Kidney capillary endothelial cell (primary cell): ENCODE measurements at regions not wholly inside any gene's neighbourhood (a gene's known extent, or its start where the extent isn't known, plus 50 kb on each side); places are given as distances from the start of the nearest gene placed in this dataset.

Experiments
- DNase-seq: peaks from one replicate; pipeline ENCODE4 v3.0.0-alpha.2; 2018; ENCODE audit warnings: low spot score

DNA sequence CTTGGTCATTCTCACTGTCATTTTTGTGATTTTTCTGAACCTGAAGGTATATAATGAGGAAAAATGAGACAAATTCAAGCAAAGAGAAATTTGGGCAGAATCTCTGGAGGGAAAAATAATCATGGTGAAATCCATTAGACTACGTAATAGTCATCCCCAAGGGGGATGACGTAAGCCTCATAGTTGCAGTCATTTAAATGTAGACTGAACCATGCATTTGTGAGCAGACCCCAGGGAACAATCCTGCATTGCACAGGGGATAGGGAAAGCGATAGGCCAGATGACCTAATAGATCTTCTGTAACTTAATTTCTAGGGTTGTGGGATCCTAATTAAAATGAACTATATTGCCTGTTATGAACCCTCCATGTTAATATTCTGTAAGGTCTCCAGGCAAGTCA lies 167.4 kb upstream of the C1orf21 start:
- DNase-seq, result no peak

DNA sequence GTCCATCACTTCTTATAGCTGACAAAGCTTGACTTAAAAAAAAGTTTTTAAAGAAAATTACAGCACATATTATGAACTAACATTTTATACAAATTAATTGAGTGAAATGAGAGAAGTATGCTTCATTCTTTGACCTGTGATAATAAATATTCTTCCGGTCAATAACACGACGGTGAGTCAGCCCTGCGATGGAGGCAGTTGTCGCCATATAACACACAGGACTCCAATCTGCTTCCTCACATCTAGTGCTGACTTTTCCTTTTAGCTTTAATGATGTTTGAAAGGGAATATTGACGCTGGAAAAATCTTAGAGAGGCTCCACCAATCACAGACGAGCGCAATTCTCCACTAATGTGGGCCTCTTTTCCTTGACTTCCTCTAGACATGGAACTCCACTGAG lies 166.9 kb upstream of the C1orf21 start:
- no peak for DNase-seq

DNA sequence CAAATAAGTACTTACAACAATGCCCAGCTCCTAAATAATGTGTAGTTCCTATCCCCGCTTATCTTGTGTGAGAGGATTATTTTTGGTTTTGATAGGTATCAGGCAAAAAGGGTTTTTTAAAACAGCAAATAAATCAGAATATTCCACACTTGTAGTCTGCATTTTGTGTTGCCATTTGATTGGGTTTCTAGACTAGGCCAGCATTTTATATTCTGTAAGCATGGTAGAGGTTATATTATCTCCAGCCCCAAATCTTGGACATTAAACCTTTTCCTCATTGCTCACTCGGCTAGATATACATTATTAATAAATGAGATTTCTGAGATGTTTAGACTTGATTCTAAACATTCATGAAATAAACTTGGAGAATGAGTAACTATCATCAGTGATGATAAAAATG lies 165.7 kb upstream of the C1orf21 start:
- DNase-seq, result no peak

DNA sequence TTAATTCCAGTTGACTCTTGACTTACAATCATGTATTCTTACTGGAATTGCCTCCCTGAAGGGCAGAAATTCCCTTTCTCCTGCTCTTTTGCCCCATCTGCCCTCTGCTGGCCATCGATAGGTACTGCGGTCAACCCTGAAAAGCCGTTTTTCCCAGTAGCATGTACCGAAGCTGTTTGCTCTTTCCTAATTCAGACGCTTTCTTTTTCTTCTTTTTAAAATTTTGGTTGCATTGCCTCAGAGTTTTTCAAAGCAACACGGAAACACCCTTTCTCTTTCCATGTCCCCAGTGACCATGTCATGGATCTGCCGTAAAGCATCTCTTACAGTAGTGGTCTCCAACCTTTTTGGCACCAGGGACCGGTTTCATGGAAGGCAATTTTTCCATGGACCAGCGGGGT lies 164.2 kb upstream of the C1orf21 start:
- peak; percentile 40 for DNase-seq

DNA sequence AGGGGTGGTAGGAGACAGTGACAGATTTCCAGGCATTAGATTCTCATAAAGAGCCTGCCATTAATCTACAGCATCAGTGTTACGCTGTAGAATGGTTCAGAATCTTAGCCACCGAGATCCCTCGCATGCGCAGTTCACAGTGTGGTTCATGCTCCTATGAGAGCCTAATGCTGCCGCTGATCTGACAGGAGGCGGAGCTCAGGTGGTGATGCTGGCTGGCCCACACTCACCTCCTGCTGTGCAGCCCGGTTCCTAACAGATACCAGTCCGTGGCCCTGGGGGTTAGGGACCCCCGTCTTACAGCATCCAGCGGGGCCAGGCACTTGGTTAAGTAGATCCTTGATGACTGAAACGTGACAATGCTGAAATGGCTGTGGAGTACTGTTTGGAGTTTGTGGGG lies 163.6 kb upstream of the C1orf21 start:
- no peak for DNase-seq

DNA sequence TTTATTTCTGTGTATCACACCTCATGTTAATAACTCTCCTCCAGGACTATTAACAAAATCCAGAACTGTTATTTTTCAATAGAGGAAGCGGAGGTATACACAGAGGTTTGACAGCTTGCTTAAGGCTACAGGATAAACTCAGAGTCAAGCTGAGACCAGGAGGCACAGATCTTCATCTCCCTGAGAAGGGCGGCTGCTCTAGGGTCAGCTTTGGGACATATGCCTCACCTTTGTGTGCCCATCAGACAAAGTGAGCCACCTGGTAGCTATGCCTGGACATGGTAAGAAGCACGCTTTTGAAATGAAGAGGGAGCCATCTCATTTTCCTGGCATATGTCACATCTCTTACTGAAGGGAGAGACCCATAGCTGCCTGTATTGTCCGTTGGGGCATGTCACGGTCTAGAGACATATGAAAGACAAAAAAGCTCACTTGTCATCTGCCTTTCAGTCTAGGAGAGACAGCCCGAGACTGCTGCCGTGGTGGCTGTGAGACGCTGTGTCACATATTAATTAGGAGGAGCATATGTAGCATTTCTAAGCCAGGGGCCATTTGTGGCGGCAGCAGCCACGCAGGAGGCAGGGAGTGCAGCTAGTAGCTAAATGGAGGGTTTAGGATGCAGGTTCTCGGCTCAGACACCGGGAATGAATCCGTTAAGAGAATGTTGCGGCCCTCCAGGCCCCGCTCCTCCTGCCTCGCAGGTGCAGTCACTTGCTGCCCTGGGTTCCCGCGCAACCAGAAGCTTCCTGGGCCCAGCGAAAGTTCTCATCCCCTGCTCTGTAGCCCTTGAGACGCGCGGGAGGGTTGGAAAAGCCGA lies 161.3 kb upstream of the C1orf21 start:
- no peak for DNase-seq

DNA sequence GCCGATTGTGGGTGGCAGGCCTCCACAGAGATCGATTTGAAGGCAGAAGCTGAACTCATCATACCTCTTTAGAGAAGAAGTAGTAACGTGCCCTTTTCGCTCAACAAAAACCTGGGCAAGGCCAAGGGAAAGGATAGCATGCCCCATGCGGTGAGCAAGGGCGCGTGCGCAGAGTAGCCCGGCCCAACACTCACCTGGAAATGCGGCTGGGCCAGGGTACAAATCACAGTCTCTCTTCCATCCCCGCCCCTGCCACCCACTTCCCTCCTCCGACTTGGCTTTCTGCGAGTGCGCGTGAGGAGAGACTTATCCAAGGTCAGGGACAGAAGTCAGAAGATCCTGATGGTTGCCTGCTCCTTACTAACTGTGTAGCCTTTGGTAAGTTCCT lies 160.7 kb upstream of the C1orf21 start:
- DNase-seq, result no peak

DNA sequence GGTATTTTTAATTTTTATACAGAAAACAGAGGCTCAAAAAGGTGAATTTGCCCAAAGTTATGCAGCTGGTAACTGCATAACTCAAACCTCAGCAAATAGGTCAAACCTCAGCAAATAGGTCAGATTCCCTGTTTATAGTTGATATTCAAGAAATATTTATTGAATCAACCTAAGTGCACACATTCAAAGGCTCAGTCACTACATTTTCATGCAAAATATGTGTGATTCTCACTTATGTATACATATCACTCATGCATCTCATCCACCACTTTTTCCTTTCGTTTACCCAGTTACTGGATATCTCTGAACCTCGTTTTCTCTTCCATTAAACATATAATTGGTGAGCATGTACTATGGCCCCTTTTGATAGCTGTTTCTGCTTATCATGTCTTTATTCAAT lies 158.3 kb upstream of the C1orf21 start:
- DNase-seq, result no peak

DNA sequence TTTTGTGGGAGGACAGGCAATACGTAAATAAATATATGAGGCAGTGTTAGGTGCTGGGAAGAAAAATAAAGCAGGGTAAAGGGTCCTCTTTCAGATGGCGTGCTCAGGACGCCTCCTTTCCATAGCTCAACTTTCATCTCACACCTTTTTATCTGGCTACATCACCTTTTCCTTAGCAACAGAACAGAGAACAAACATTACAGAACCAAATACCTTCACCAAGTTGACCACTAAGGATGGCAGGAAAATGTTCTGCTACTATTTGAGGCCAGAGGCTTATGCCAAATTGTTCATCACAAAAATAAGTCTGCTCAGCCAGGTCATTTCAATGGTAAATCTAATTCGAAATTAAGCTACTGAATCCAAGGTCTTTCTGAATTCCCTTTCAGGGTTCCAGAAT lies 149.2 kb upstream of the C1orf21 start:
- DNase-seq, result no peak

DNA sequence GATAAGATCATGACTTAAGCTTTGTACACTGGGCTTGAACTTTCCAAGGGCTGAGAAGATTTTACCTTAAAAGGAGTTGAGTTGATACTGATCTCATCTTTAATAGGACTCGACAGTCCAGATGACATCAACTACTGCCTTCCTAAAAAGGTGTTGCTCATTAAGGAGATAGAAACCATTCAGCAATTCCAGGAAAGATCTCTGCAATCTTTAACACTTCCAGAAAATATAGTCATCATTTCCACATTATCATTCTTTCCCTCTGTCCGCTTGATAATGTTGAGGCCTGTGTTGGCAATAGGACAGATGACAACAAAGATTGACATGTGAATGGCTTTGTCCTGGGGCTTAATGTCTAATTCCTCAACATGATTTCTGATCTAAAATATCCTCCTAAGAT lies 145.4 kb upstream of the C1orf21 start:
- DNase-seq, result no peak

DNA sequence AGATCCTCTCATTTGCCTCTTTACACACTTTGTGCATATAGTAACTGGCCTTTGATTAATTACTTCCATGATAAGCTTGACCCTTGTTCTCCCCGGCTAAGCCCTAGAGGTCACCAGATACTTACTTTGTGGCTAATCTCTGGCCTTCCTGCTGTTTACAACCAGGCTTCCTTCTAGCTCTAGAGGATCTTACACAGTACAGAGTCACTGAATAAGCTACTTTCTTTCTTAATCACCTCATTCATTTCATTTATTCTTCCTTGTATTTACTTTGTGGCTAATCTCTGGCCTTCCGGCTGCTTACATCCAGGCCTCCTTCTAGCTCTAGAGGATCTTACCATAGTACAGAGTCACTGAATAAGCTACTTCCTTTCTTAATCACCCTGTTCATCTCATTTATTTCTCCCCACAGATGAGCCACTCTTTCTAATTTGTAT lies 144.3 kb upstream of the C1orf21 start:
- no peak for DNase-seq

DNA sequence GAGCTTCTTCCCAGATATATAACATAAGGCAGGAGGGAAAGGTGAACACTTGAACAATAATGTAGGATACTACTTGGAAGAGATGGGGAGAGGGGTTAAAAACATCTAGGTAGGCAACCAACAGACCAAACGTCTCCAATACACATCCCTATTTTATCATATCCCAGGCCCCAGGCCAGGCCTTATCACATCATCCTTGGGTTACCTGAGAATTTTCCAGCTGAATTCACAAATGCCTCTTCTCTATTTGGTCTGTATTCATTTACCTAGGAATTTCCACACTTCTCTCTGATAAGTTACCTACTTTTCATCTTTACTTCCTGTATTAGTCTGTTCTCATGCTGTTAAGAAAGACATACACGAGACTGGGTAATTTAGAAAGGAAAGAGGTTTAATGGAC lies 141.9 kb upstream of the C1orf21 start:
- DNase-seq, result no peak

DNA sequence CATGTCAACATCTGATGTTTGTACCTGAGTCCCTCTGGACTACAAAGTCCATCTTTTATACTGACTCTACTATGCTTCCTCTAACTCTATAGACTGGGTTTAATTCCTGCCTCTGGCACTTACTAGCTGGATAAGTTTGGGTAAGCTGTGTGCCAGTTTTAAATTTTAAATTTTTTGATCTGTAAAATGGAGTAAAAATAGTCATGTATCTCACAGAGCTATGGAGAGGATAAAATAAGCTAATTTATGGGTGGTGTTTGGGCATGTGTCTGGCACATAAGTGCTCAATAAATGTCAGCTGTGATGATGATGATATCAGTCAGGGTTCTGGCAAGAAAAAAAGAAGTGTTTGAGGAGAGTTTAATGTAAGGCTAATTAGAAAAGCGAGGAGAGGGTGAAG lies 139.2 kb upstream of the C1orf21 start:
- no peak for DNase-seq

DNA sequence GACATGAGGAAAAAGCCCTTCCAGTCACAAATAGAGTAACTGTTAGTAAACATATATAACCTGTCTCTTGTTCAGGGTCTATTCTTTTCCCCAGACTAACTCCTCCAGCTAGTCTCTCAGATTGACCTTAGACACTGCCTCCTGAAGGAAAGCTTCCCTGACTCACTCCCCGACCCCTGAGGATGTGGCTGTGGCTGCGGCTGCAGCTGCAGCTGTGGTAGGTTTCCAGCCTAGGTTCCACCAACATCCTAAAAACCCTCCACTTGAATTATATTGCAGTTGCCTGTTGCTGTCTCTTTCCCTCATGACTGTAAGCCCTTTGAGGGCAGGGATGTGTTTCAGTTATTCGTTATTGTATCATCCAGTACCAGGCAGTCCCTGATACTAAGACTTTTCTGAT lies 132.9 kb upstream of the C1orf21 start:
- DNase-seq, result no peak

DNA sequence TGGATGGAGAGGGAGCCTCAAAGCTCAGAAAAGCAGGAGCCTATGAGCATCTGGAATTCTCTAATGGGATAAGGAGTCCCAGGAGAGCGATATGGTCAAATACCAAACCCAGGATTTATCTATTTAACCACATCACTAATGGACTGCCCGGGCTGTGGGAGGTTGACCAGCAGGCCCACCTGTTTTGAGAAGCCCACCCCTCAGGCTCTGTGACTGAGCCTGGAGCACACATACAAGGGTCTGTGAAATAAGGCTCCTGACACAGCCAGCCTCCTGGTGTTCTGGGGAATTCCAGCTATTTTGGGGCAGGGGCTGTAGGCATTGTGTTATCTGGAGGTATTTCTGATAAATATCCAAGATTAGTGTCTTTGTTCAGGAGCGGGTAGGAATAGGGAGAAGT lies 132.0 kb upstream of the C1orf21 start:
- no peak for DNase-seq

DNA sequence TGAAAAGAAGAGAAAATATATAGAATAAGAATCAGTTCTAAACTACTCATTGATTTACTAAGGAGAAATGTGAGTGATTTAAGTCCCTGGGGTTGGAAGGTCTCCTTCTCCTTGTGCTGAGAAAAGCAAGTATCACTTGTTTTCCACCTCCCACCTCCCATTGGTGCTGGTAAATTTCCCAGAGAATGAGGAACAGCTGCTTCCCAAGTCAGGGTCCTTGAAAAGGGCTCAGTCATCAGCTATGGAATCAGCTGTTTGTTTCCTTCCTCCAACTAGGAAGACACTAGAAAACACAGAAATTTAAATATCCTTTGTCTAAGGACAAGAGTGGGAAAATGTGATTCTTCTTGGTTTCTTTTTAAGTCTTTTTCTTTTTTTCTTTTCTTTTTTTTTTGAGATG lies 131.3 kb upstream of the C1orf21 start:
- no peak for DNase-seq

DNA sequence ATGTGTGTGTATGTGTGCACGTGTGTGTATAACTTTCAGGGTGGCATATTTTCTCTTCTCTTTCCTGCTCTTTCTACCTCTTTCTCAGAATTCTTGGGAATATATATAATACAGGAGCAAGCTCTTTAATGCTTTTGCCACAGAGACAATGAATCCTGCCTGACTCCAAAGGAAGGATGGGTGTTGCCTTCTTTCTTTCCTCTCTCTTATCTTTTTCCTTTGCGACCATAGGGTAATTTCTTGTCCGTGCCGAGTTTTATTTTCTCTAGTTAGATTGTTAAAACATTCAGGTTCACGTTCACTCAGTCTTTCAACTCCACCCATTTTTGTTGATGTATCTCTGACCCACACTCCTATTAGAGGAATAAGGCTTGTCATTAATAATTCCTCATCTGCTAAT lies 129.0 kb upstream of the C1orf21 start:
- no peak for DNase-seq

DNA sequence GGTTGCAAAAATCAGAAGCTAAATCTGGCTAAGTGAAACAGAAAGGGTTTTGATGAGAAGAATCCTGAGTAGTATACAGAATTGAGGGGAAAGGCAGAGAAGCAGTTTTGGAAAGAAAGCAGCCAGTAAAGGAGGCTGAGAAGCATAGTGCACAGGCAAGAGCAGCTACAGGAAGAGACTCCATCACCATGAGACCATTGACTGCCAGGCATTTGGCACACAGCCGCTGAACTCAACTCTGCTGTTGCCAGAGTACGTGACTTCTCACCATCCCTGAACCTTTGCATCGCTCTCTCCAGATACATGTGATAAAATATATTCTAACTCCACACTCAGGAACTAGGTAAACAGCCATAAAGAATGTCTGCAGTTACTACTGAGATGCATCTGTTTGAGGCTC lies 128.3 kb upstream of the C1orf21 start:
- no peak for DNase-seq

DNA sequence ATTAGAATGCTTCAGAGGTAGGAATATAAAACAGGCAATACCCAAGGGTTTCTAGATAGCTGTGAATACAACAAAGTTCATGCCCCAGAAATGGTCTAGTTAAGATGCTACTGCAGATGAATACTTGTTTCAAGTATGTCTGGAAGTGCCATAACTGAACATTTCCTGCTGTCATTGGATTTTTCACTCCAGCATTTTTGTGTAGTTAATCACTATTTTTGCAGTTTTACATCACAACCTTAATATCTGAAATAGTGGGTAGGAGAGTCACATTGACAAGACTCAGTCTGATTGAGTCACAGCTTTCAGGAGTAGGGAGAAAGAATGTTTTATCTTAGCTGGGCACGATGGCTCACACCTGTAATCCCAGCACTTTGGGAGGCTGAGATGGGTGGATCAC lies 126.4 kb upstream of the C1orf21 start:
- DNase-seq, result peak; percentile 44

DNA sequence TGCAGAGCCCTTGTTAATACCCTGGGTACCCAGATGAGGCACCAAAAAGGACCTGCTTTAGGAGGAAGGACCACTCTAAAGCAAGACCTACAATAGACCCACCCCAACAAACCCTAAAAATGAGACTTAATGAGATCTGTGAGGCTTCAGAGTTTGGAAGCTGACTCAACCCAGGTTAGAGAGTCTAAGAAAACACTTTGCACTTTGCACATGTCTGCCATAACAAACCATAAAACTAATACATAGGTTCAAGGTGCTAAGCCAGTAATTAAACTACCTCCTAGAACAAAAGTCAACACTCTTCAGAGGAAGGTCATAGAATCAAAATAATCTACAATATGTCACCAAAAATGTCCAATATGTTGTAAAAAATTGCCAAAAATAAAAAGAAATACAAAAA lies 124.7 kb upstream of the C1orf21 start:
- DNase-seq, result no peak

DNA sequence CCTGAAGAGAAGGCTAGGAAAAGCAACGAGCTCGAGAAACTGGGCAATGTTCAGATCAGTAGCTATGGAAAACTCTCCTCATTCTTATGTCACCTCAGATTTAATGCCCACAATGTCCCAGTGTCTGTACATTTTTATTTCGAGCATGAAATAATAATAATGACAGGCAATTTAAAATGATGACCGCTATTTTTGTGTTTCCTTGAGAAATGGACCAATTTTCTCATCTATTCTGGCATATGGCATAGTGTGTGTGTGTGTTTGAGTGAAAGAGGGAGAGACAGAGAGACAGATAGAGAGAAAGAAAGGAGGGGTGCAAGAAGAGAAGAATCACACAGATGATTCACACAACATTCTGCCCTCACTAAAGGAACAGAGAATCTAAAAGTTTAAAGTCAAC lies 119.1 kb upstream of the C1orf21 start:
- no peak for DNase-seq

DNA sequence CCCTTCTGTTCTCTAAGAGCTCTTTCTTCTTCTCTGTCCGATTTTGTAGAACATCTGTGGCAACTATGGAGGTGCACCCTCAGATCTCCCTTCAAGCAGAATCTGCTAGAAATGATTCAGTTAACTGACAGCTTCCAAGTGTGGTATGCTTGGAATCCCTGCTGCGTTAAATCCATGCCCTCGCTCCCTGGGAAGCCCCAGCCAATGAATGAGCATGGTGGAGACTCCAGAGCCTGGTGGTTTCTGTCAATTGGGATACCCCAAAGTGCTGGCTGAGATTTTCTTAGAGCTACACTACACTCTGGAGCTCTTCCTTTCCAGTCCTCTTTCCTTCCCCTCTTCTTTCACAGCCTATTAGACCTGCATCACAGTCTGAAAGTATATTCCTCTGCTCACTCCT lies 116.3 kb upstream of the C1orf21 start:
- no peak for DNase-seq

DNA sequence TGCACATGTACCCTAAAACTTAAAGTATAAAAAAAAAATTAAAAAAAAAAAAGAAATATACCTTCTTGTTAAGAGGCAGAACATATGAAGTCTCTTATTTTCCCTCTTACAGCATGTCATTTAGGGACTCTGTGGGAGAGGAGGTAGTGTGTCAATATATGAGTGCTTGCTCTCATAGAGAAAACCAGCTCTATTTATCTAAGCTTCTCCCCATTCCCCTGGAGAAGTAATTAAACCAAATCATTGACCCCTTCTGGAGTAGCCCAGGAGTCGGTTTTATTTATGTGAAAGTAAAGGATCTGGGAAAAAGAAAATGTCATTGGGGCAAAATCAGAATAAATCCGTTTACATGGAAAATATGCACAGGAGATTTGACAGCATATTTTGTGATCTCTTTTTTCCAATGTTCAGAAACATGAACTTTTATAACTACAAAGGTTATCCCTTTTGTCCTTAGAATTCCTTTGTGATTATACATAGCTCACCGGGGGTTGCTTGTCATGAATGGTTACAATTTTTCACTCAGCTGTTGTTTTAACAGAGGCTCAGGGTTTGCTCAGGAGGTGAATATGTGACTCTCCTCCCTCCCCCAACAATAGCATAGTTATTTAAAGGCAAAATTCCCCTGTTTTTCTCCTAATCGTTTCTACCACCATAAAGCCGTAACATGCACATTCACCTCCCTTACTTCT lies 114.5 kb upstream of the C1orf21 start:
- no peak for DNase-seq

DNA sequence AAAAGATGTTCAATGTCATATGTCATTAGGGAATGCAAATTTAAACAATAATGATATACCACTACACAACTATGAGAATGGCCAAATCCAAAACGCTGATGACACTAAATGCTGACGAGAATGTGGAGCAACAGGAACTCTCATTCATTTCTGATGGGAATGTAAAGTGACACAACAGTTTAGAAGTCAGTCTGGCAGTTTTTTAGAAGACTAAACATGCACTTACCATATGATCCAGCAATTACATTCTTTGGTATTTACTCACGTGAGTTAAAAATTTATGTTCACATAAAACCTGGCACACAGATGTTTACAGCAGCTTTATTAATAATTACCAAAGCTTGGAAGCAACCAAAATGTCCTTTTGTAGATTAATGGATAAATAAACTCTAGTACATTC lies 110.4 kb upstream of the C1orf21 start:
- no peak for DNase-seq
